Heart left ventricle (tissue), 16 donors: ENCODE measurements at regions not wholly inside any gene's neighbourhood (a gene's known extent, or its start where the extent isn't known, plus 50 kb on each side); places are given as distances from the start of the nearest gene placed in this dataset.

Source experiments
- ATAC-seq, 4 donors: fragments of 200-7000 bp; cut with Tn5 transposase; one replicate each; pipeline ENCODE4 v1.9.1; 2020 to 2022; ENCODE audit warnings: moderate library complexity in 4 of 4, mild to moderate bottlenecking in 3 of 4, moderate number of reproducible peaks in 1 of 4
- DNase-seq, 5 donors: peaks; one replicate each; pipeline ENCODE4 v3.0.0-alpha.2; 2020
- H3K27ac ChIP-seq, 12 donors: fragments of 200-600 bp; sonication (generic) in 4 of 12; one replicate each; pipeline versions ENCODE4 v1.5.0 to v1.8.0; 2016 to 2022; ENCODE audit warnings: mild to moderate bottlenecking in 2 of 12
- H3K27me3 ChIP-seq, 9 donors: fragments of 200-600 bp; sonication (generic) in 2 of 9; one replicate each; pipeline versions ENCODE4 v1.5.1 to v1.8.0; 2016 to 2022; ENCODE audit warnings: mild to moderate bottlenecking in 3 of 9
- H3K36me3 ChIP-seq, 9 donors: fragments of 200-600 bp; sonication (generic) in 2 of 9; one replicate each; pipeline versions ENCODE4 v1.5.0 to v1.8.0; 2018 to 2022; ENCODE audit warnings: mild to moderate bottlenecking in 2 of 9
- H3K4me1 ChIP-seq, 12 donors: fragments of 200-600 bp; sonication (generic) in 4 of 12; one replicate each; pipeline versions ENCODE4 v1.5.0 to v1.8.0; 2016 to 2022; ENCODE audit warnings: mild to moderate bottlenecking in 3 of 12
- H3K4me3 ChIP-seq, 12 donors: fragments of 200-600 bp; sonication (generic) in 4 of 12; one replicate each; pipeline versions ENCODE4 v1.5.0 to v1.8.0; 2017 to 2022; ENCODE audit warnings: mild to moderate bottlenecking in 9 of 12, moderate library complexity in 4 of 12
- H3K9me3 ChIP-seq, 12 donors: fragments of 200-600 bp; sonication (generic) in 4 of 12; one replicate each; pipeline versions ENCODE4 v1.5.0 to v1.8.0; 2016 to 2022; ENCODE audit warnings: mild to moderate bottlenecking in 1 of 12
- CTCF ChIP-seq, 12 donors: fragments of 200-600 bp; sonication (generic) in 4 of 12; IDR thresholded peaks; one replicate each; pipeline versions ENCODE4 v1.5.0 to v1.8.0; 2018 to 2022; ENCODE audit warnings: antibody characterized with exemption in 12 of 12, mild to moderate bottlenecking in 5 of 12
- POLR2A ChIP-seq, 2 donors: fragments of 450-650 bp; IDR thresholded peaks; one replicate each; pipeline ENCODE4 v1.6.1; 2017; ENCODE audit warnings: antibody characterized with exemption in 2 of 2, mild to moderate bottlenecking in 2 of 2, moderate library complexity in 2 of 2
- WGBS, 4 donors: extraction: QIAGEN DNeasy Blood & Tissue Kit in 2 of 4; methylation state at CpG; one replicate each; pipeline versions ENCODE4 v1.1.5 to v1.1.7; 2013 to 2018; 5-methylcytosine and 5-hydroxymethylcytosine counted together
- intact Hi-C, 10 donors: fragments of 100-400 bp; cut with DNase I; formaldehyde crosslinking; loops; one replicate each; pipeline versions ENCODE4 v1.11.1 to v1.14.2; 2022
- donor health status: ischemic (EF 13 %, LVEDD 7.1; RV severe dilation, severe dysfunction).
- donor health status: healthy with polysubstance abuse.
- donor health status: DM: no; HTN: yes; CAD: no.
- donor health status: DM: no; HTN: no; CAD: no.
- donor health status: ischemic (EF 25% LVEDD 6.9; RV normal size, moderate dysfunction).
- donor health status: ischemic (EF 25% LVEDD 5.7; RV mildly dilated, moderate dysfunction).
- donor health status: healthy.
- donor health status: DM: yes; HTN: yes; CAD: no.
- donor health status: ischemic (EF 35%, LVEDD 5.7; RV mildly dilated, moderate dysfunction).
- donor health status: nonischemic (EF 11% LVEDD 7.7; RV severe dilation, severe dysfunction).
- donor health status: DM: yes; HTN: yes; CAD: no.
- donor health status: PGD.
- donor health status: ischemic (EF 29% LVEDD 5.4; RV normal size, mild dysfunction).
- donor health status: nonischemic (EF 23%, LVEDD 6.1; RV moderate dilation, normal function).

- H3K36me3 ChIP-seq, result no peaks in the 10 kb centered on the region
- TF ChIP-seq CTCF (IDR thresholded peaks at IDR 0.05), result no peak
- TF ChIP-seq POLR2A (IDR thresholded peaks at IDR 0.05), result no peak
- intact Hi-C loops, result no loop called here
- ATAC-seq (peak in 2 of 4 donors; percentile 55 to 83), DNase-seq (peak in 2 of 5 donors; percentile 21 to 52)
- H3K27ac ChIP-seq, result no peak overlapping the region
- H3K4me3 ChIP-seq, result no peak overlapping the region
- H3K27me3 ChIP-seq, result peaks cover 0 to 7% (median 0%) of the 10 kb centered on the region in 9 donors
- no peaks in the 10 kb centered on the region for H3K4me1 ChIP-seq
- H3K9me3 ChIP-seq, result no peaks in the 10 kb centered on the region
- 48 to 67% (median 57%) methylated on average over 7 of the region's 7 CpGs for WGBS, 4 donors
These were observed 131.9 kb downstream of the EVA1A start for GRCh38 chr2:75428646-75429443.

GRCh38 chr2:75428060-75428459 lies 132.7 kb downstream of the EVA1A start:
- Histone ChIP-seq H3K27ac (no peak overlapping the region), H3K4me3 (no peak overlapping the region), H3K4me1 (no peaks in the 10 kb centered on the region), H3K36me3 (no peaks in the 10 kb centered on the region), H3K27me3 (peaks cover 0 to 7% (median 0%) of the 10 kb centered on the region in 9 donors), H3K9me3 (no peaks in the 10 kb centered on the region)
- TF ChIP-seq CTCF (IDR thresholded peaks at IDR 0.05) (no peak), POLR2A (IDR thresholded peaks at IDR 0.05) (no peak)
- 12 to 52% (median 43%) methylated on average over 2 of the region's 2 CpGs for WGBS, 4 donors
- DNase-seq (no peak), ATAC-seq (no peak)
- intact Hi-C loops, result no loop called here

- intact Hi-C loops, result no loop called here
- WGBS, 4 donors, result 61 to 77% (median 74%) methylated on average over 3 to 4 of the region's 4 CpGs
- TF ChIP-seq POLR2A (IDR thresholded peaks at IDR 0.05), result no peak
- TF ChIP-seq CTCF (IDR thresholded peaks at IDR 0.05), result no peak
- ATAC-seq (no peak), DNase-seq (no peak)
- no peak overlapping the region for H3K4me3 ChIP-seq
- no peaks in the 10 kb centered on the region for H3K4me1 ChIP-seq
- H3K27me3 ChIP-seq, result peaks cover 0 to 7% (median 0%) of the 10 kb centered on the region in 9 donors
- no peak overlapping the region for H3K27ac ChIP-seq
- no peaks in the 10 kb centered on the region for H3K9me3 ChIP-seq
- H3K36me3 ChIP-seq, result no peaks in the 10 kb centered on the region
These were observed 135.7 kb downstream of the EVA1A start for GRCh38 chr2:75424936-75425619.

- Histone ChIP-seq H3K4me3 (no peak overlapping the region), H3K36me3 (no peaks in the 10 kb centered on the region), H3K9me3 (no peaks in the 10 kb centered on the region), H3K4me1 (no peaks in the 10 kb centered on the region), H3K27me3 (peaks cover 0 to 22% (median 0%) of the 10 kb centered on the region in 9 donors), H3K27ac (no peak overlapping the region)
- intact Hi-C loops, result no loop called here
- WGBS, 4 donors, result 83 to 87% (median 84%) methylated on average over 1 of the region's 1 CpG
- ATAC-seq (no peak), DNase-seq (no peak)
- no peak for TF ChIP-seq POLR2A (IDR thresholded peaks at IDR 0.05)
- no peak for TF ChIP-seq CTCF (IDR thresholded peaks at IDR 0.05)
These were observed 138.8 kb downstream of the EVA1A start for GRCh38 chr2:75421986-75422385.
